ENCODE measurements at regions not wholly inside any gene's neighbourhood (a gene's known extent, or its start where the extent isn't known, plus 50 kb on each side); places are given as distances from the start of the nearest gene placed in this dataset.
A peak's percentile ranks its signal among the peaks of the same experiment; 100 is the strongest.

GRCh38 chr2:64854773-64855237 is 134.4 kb upstream of the SLC1A4 start:
- peak; percentile 51 for DNase-seq (ENCODE audit: low read depth)

GRCh38 chr2:64857581-64858471 is 131.4 kb upstream of the SLC1A4 start:
- DNase-seq (ENCODE audit: low read depth): no peak

GRCh38 chr2:64858541-64859311 is 130.5 kb upstream of the SLC1A4 start:
- DNase-seq (ENCODE audit: low read depth): no peak

GRCh38 chr2:64859312-64860212 is 129.6 kb upstream of the SLC1A4 start:
- DNase-seq (ENCODE audit: low read depth): peak; percentile 84

- no peak for DNase-seq (ENCODE audit: low read depth)
Measured at GRCh38 chr2:64860276-64860885, 128.8 kb upstream of the SLC1A4 start.

- no peak for DNase-seq (ENCODE audit: low read depth)
Measured at GRCh38 chr2:64860936-64861335, 128.3 kb upstream of the SLC1A4 start.

- DNase-seq (ENCODE audit: low read depth): no peak
Measured at GRCh38 chr2:64861452-64862397, 127.5 kb upstream of the SLC1A4 start.

- no peak for DNase-seq (ENCODE audit: low read depth)
Measured at GRCh38 chr2:64862623-64863022, 126.6 kb upstream of the SLC1A4 start.

GRCh38 chr2:64863097-64863820 is 125.9 kb upstream of the SLC1A4 start:
- DNase-seq (ENCODE audit: low read depth): no peak

GRCh38 chr2:64865073-64865830 is 123.9 kb upstream of the SLC1A4 start:
- DNase-seq (ENCODE audit: low read depth): peak; percentile 53

GRCh38 chr2:64865831-64866345 is 123.3 kb upstream of the SLC1A4 start:
- no peak for DNase-seq (ENCODE audit: low read depth)

GRCh38 chr2:64866797-64867196 is 122.4 kb upstream of the SLC1A4 start:
- peak; percentile 80 for DNase-seq (ENCODE audit: low read depth)

- no peak for DNase-seq (ENCODE audit: low read depth)
Measured at GRCh38 chr2:64867253-64867996, 121.8 kb upstream of the SLC1A4 start.

GRCh38 chr2:64869126-64869525 is 120.1 kb upstream of the SLC1A4 start:
- DNase-seq (ENCODE audit: low read depth): no peak

- DNase-seq (ENCODE audit: low read depth): peak; percentile 19
Measured at GRCh38 chr2:64873472-64873924, 115.7 kb upstream of the SLC1A4 start.

GRCh38 chr2:64874593-64874992 is 114.6 kb upstream of the SLC1A4 start:
- DNase-seq (ENCODE audit: low read depth): no peak

GRCh38 chr2:64875368-64875767 is 113.8 kb upstream of the SLC1A4 start:
- no peak for DNase-seq (ENCODE audit: low read depth)

All from renal cortical epithelial cell (primary cell).